HG02623 (cell line): ENCODE measurements at regions not wholly inside any gene's neighbourhood (a gene's known extent, or its start where the extent isn't known, plus 50 kb on each side); places are given as distances from the start of the nearest gene placed in this dataset.

Experiments used
- ATAC-seq: cut with Tn5 transposase; IDR thresholded peaks from one replicate; pipeline ENCODE4 v1.9.1; 2021; ENCODE audit warnings: moderate library complexity; ENCODE audit not compliant: unreplicated experiment

DNA sequence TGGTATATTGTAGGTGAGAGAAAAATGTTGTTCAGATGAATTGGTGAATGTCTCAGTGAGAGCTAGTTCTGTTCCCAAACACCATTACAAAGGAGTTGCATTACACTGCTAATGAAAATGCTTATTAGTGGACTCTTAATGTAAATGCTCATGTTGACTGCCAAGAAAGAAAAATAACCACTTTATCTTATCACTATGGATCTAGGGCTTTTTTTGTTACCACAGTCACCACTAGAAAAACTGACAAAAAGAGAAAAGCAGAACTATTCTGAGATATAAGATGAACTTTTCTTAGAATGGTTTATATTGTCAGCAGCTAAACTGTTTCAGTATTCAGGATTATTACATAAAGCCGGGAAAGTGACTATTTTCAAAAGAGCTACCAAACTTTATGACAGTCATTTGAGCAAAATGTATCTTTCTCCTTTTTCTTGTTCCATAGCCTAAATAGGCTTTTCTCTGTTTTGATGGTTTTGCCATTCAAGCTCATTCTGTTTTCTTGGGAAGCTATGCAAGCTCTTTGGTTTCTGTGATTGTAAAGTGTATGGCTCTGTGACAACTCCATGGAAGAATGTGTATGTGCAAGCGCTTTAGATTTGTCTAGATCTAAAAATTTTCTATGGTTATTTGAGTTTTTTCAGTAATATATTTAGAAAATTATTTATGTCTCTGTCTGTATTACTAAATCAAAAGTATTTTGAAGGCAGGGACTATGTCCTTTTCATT, 64.2 kb upstream of the DPH5 start:
- ATAC-seq, result no peak

DNA sequence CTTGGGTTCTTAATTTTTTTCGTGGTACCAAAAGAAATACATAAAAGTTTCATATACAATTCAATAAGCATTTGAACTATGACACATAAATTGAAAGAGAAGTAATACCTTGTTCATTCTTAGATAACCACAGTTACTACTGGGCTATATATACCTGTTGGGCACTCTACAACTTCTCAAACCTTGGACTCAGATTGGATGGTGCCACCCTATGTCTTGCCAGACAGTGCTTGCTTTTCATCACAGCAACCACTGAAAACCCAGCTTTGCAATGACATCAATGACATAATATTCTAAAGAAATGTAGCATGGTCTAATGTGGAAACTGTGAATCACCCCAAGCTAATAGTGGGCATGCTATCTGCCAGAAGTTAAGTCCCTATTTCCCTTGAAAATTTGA, 62.8 kb upstream of the DPH5 start:
- ATAC-seq, result no peak

DNA sequence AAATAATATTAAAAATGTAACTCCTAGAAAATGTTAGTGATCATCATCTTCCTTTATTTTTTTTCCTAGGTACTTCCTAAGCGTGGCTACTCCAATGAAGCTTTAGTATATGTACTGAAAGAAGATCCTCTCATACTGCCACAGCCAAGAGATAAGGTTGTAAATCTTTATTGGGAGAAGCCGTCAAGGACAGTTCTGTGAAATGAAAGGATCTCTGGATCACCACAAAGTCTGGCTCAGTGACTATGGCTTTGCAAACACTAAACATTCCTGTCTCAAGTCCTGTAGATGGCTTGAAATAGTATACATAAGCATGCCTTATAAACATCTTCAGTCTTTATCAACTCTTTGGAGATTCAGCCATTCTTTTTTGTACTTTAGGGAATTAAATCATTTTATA, 61.2 kb upstream of the DPH5 start:
- no peak for ATAC-seq

DNA sequence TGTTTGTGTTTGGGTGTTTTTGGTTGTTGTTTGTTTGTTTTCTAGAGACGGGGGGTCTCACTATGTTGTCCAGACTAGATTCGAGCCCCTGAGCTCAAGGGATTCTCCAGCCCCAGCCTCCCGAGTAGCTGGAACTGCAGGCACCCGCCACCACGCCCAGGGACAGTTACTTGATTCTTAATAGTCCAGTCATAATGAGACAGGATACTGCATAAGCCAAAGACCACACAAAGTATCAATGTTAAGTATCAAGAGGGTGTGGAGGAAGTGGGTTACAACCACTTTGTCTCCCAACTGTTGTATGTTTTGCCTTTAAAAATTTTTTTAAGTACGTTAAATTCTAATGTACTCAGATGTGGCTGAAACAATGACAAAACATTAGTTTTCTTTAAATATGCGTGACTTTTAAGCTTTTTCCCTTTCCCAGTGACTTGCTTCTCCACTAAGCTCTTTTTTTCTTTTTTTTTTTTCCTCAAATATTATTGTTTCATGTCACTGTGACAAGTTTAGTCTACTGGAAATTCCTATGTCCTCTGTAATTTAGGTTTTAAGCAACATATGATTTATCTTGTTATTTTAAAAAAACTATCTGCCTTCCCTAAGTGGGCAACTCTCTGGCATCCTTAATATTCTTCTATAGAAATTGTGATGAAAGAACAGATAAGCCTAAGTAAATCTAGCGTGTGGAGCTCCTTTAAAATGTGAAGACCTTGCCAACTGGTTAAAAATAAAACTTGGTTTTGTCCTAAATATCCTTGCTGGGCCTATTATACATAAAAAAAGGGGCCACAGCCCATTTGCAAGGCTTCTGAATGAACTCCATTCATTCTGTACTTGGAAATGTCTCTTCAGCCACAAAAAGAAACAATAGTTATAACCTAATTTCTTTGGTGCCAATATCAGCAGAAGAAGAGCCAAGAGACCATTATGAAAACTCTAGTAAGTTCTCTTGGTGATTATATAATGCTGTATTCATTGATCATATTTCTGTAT, 56.2 kb upstream of the DPH5 start:
- ATAC-seq, result no peak

DNA sequence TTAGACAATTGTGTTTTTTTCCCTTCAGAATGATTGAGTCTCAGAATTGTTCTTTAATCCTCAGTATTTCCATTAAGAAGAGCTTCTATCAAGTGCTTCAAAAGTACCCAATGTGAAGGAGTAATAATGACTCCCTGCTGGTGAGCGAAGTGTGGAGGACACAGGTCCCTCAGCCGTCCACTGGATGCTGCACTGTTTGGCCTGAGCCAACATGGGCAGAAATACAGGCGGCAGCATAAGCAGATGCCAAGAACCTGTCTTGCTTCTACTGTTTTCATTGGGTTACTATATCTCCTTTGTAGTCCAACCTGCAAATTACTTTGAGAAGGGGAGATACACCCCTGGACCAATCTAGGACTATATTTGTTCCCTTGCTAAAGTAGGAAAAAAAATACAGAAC, 55.3 kb upstream of the DPH5 start:
- no peak for ATAC-seq

DNA sequence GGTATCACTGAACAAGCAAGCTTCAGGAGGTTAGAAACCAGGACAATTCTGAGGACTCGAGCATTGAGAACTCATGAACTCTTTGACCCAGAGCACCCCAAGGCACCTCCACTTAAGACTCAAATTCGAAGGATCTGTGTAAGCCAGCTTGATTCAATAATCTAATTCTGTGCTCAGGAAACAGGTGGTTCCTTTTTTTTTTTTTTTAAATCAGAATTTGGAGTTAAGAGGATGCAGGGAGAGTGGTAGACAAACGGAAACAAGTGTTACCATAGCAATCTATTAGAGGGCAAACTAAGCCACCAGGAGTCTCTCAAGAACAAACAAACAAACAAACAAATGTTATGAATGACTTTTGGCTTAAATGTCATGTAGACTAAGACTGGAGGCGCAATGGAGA, 53.8 kb upstream of the DPH5 start:
- ATAC-seq, result no peak

DNA sequence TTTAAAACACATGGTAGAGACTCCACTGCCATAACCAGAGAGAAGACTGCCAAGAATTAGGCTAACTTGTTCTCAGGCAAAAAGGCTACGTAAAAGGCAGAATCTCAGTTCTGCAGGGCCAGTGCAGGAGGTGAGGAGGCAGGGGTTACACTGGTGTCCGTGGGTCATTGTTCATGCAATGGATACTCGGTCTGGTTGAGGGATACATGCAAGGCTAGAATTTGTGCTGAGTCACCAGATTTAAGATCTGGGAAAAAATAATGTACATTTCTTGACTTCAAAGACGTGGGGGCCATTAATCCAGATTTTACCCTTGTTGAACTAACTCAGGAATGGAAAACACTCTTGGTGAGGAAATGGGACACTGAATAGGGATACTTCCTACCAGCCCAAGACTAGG, 52.3 kb upstream of the DPH5 start:
- ATAC-seq, result no peak

DNA sequence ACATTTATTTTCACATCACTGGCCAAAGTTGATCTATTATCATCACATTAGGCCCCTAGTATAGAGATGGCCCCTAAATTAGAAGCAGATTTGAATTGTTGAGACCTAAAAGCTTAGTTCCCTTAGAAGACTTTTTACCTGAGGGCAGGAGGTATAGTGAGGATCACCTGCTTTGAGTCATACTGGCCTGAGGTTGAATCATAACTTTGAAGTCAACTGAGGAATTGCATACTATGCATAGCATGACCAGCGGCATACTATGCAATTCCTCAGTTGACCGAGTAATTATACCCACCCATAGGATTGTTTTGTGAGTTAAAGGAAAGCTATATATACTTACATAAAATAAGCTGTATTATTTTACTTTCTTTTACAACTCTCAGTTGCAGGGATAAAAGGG, 50.3 kb upstream of the DPH5 start:
- ATAC-seq, result no peak
